ENCODE measurements at regions not wholly inside any gene's neighbourhood (a gene's known extent, or its start where the extent isn't known, plus 50 kb on each side); places are given as distances from the start of the nearest gene placed in this dataset.

GRCh38 chr3:82938821-82939328 lies 1177.4 kb upstream of the GBE1 start:
- DNase-seq = no peak

GRCh38 chr3:82927309-82928253 lies 1166.1 kb upstream of the GBE1 start:
- no peak for DNase-seq

DNA sequence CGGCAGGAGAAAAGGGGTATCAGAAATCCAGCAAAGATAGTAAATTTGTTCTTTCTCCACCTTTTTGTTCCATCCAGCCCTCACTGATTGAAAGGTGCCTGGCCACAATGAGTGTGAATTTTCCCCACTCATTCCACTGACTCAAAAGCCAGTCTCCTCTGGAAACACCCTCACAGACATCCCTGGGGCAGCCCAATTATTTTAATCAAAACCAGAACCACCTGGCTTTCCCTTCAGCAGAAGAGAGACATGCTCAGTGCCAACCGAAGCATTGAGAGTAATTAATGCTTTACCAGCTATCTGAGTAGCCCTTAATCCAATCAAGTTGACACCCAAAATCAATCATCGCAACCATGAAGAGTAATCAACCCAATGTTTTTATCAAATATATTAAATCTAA lies 1129.6 kb upstream of the GBE1 start:
- no peak for DNase-seq

GRCh38 chr3:82883072-82883471 lies 1121.6 kb upstream of the GBE1 start:
- no peak for DNase-seq

DNA sequence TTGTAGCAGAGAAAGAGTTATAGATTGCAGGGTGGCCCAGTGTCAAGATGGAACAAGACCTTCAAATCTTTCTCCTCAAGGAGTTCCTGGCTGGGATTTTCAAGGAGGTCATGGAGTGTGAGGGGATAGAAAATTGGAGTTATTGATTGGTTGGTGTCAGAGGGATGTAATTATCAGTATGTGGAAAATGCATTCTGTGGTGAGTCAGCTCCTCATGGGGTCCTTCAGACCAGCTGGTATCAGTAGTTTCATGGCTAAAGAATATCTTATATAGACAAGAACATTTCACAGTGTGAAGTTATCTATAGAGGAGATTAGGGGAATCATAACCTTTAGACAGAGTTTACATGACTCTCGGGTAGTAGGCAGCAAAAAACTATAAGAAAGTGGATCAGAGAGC lies 1114.0 kb upstream of the GBE1 start:
- DNase-seq = no peak

- DNase-seq = no peak
These were observed 1078.4 kb upstream of the GBE1 start for GRCh38 chr3:82839871-82840270.

DNA sequence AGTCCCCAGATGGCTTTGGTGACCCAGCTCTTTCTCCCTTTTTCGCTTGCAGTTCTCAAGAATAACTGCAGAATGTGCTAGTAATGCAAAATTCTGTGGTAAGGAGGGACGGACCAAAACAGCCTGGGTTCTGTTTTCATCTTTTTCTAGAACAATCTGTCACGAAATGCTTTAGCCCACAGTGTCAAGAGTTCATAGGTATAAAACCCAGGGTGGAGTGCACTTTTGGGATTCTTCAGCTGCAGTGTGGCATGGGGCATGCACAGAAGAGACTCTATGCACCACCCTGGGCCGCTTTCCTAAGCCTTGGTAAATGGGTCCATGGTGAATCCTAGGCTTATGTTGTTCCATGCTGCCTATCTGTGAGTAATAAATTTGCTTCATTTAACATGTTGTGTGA lies 1072.7 kb upstream of the GBE1 start:
- no peak for DNase-seq

DNA sequence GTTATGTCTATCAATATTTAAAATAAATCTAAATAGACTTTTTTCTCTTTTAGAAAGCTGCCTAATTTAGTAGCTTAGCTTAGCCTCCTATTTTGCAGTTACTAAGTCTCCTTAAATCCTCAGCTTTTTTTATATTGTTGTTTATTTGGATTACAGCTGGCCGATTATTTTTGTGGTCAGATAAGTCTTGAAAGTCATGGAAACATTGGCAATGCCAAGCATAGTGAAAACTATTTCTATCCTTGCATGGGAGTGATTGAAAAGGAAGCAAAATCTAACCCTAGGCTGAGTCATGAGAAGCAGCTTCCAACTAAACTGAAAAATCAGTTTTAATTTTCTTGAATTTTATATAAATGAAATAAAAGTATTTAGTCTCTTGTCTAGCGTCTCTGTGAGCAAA lies 1063.0 kb upstream of the GBE1 start:
- DNase-seq = no peak

DNA sequence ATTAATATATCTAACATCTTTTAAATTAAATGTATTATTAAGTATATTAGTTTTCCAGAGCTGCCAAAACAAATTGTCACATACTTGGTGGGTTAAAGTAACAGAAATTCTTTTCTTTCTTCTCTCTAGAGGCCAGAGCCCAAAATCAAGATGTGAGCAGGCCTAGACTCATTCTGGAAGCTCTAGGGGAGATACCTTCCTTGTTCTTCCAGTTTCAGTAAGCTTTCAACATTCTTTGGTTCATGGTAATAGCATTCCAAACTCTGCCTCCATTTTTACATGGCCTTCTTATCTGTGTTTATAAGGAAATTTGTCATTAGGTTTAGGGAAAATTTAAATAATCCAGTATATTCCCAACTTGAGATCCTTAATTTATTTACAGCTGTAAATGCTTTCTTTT lies 1054.6 kb upstream of the GBE1 start:
- DNase-seq = no peak

GRCh38 chr3:82815417-82816058 lies 1054.1 kb upstream of the GBE1 start:
- no peak for DNase-seq

DNA sequence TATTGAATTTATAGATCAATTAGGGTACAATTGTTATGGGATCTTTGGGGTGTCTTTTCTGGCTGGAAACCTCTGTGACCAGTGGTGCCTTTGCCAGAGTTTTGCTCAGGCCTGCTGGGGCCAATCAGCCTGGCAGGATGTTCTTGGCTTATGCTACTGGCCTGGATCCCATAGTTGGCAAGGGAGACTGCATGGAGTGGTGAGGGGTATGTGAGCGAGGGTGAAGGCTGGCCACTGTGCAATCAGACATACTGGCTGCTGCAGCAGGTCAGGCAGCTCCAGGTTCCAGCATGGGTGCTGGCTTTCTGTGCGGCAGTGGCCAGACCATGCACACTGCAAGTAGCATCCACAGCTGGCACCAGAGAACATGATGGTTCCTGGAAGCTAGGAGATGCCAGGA lies 1053.2 kb upstream of the GBE1 start:
- no peak for DNase-seq

DNA sequence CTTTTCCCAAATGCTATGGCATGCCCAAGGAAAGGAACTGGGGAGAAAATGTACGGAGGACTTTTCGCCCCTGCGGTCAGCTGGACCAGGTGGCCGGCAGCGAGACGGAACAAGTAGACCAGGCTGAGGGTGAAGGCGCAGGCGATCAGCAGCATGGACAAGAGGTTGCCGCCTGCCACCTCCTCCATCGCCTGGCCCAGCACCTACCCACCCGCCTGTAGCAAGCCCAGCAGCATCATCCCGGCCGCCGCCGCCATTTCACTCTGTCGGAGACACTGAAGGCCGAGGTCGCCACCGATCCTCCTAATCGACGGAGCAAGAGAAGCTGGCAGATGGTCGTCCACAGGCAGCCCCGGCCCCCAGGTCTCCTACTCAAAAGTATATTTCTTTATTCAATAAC lies 1046.3 kb upstream of the GBE1 start:
- DNase-seq = no peak

- DNase-seq = no peak
These were observed 1041.1 kb upstream of the GBE1 start for GRCh38 chr3:82802501-82802900.

- no peak for DNase-seq
These were observed 1038.8 kb upstream of the GBE1 start for GRCh38 chr3:82800248-82800647.

DNA sequence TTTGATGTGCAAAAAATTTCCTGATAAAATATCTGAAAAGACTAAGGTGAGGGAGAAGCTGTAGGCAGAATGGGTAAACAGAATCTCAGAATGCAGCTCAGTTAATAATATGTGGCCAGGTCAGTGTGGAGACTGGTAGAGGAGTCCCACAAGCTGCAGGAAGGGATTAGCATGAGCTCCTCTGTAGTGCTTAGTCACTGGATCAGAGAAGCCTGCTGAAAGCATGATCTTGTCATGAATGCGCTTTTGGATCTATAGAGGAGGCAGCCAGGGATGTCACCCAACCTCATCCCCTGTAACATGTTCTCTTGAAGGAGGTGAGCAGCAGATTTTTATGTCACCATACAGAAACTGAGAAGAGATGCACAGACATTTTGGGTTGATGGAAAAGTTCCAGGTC lies 1035.3 kb upstream of the GBE1 start:
- no peak for DNase-seq

- DNase-seq = no peak
These were observed 1029.8 kb upstream of the GBE1 start for GRCh38 chr3:82791241-82791640.

DNA sequence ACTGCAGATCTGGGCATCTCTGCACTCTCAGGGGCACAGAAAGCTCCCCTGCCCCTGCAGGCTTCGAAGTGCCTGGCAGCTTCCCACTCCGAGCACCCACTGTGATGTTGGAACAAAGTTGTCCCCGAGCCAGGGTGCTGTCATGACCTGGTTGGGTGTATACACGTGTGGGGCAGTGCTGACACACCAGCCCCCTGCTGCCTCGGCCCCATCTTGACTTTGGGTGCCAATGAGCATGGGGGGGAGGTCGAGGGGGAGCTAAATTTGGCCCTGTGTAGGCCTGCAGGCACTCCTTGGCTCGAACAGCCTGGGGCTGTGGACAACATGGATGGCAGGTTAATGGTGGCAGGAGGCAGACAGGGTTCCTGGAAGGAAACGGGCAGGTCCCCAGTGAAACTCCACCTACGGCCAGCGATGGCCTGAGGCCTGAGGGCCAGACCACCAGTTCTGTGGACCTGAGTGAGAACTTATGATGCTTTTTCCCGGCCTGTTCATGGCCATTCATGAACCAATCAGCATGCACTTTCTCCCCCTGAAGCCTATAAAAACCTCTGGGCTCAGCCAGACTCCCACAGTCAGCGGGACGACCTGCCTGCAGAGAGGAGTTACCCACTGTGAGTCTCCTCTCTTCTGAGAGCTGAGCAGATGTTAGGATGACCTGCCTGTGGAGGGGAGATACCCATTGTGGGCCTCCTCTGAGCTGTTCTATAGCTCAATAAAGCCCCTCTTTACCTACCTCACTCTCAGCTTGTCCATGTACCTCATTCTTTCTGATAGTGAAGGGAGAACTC lies 1029.1 kb upstream of the GBE1 start:
- DNase-seq = no peak

DNA sequence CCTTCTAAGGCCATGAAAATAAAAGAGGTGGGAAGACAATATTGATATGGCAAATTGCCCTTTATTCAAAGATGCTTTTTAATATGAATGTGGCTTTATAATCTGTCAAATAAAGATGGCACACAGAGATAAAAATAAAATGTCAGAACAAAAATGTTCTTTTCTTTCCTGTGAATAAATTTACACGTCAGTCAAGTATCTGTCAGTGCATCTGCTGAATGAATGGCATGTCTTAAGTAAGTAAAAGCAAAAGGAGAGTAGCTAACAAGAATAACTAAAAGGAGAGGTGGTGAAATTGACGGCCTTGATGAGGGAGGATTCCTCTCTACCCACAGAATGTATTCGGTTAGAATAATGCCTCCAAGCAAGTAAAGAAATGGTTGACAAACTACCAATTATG lies 1021.7 kb upstream of the GBE1 start:
- no peak for DNase-seq

GRCh38 chr3:82773207-82773606 lies 1011.8 kb upstream of the GBE1 start:
- no peak for DNase-seq

GRCh38 chr3:82764521-82764920 lies 1003.1 kb upstream of the GBE1 start:
- DNase-seq = no peak

GRCh38 chr3:82761858-82762257 lies 1000.4 kb upstream of the GBE1 start:
- no peak for DNase-seq

DNA sequence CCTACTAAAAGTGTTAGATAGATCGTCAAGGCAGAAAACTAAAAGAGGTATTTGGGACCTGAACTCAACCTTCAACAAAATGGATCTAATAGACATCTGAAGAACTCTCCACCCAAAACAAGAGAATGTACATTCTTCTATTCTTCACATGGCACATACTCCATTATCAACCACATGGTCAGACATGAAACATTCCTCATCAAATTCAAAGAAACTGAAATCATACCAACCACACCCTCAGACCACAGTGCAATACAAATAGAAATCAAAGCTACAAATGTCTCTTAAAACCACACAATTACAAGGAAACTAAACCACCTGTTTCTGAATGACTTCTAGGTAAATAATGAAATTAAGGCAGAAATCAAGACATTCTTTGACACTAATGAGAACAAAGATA lies 984.1 kb upstream of the GBE1 start:
- DNase-seq = no peak

- no peak for DNase-seq
These were observed 981.8 kb upstream of the GBE1 start for GRCh38 chr3:82743196-82743595.

DNA sequence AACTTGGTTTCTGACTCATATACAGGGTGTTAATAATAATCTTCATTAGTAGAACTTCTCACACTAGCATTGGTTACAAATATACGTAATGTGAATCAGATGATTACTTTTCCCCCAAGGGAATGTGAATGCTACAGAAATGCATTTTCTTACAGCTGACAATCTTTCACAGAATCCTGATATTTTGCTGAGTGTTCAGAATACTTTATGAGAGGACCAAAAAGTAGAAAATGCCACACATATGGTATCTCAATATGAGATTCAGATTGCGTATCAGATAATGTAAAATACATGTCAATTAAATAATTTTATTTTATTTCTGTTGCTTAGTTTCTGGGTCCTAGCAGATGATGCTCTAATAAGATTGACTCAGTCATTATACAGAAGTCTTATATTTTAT lies 979.9 kb upstream of the GBE1 start:
- DNase-seq = no peak

Data from NCI-H1417 treated with DMSO at 0.1 percent for 48 hours (cell line).